ENCODE measurements at regions not wholly inside any gene's neighbourhood (a gene's known extent, or its start where the extent isn't known, plus 50 kb on each side); places are given as distances from the start of the nearest gene placed in this dataset.
A peak's percentile ranks its signal among the peaks of the same experiment; 100 is the strongest.

DNA sequence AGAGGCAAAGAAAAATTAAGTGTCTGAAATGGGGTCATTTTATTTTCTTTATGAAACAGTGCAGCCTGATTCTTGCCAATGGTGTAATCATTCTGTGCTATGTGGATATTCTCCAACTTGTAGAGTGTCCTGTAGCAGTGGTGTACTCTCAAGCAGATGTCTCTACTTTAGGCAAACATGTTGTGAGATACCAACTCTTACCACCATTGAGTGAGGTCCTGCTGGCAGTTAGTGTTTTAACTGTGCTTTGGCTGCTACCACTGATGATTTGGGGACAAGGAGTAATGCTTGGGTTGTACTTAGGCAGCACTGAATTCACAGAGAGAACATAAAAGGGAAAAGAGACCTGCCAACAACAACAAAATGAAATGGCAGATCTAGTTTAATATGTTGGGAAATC lies 122.5 kb downstream of the APIP start:
- no peak for TF ChIP-seq MYC (IDR thresholded peaks at IDR 0.05; ENCODE audit: low read depth, low read length)
- TF ChIP-seq, protein P1, sequence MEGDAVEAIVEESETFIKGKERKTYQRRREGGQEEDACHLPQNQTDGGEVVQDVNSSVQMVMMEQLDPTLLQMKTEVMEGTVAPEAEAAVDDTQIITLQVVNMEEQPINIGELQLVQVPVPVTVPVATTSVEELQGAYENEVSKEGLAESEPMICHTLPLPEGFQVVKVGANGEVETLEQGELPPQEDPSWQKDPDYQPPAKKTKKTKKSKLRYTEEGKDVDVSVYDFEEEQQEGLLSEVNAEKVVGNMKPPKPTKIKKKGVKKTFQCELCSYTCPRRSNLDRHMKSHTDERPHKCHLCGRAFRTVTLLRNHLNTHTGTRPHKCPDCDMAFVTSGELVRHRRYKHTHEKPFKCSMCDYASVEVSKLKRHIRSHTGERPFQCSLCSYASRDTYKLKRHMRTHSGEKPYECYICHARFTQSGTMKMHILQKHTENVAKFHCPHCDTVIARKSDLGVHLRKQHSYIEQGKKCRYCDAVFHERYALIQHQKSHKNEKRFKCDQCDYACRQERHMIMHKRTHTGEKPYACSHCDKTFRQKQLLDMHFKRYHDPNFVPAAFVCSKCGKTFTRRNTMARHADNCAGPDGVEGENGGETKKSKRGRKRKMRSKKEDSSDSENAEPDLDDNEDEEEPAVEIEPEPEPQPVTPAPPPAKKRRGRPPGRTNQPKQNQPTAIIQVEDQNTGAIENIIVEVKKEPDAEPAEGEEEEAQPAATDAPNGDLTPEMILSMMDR (IDR thresholded peaks at IDR 0.05; ENCODE audit: low read depth, low read length): no peak
- no peak for TF ChIP-seq POLR2A (IDR thresholded peaks at IDR 0.05; ENCODE audit: extremely low read depth, insufficient read length)
- no peak for TF ChIP-seq MAX (IDR thresholded peaks at IDR 0.05; ENCODE audit: low read depth, low read length)
- H3K4me3 ChIP-seq (ENCODE audit: low read depth, low read length): no peak overlapping the region
- DNase-seq (ENCODE audit: low read depth): no peak

DNA sequence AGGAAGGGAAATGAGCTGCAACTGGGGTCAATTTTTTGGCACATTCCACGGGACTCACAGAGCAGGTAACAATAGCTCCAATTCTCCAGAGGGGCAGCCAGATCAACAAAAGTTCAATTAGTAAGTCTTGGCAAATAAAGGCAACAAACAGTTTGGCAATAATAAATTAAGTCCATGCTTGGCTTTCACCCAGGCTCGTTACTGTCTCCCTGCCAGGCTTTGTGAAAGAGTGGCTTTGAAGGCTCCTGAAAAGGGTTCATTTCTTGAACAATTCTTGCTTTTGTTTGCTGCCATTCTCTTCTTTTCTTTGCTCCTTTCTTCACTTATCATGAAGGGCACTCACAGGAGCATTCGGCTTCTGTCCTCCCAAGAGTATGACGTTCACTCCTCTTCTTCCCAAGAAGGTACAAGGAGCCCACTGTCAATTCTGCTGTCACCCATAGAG lies 123.3 kb downstream of the APIP start:
- no peak for DNase-seq (ENCODE audit: low read depth)
- no peak overlapping the region for H3K4me3 ChIP-seq (ENCODE audit: low read depth, low read length)
- TF ChIP-seq, protein P1 (IDR thresholded peaks at IDR 0.05; ENCODE audit: low read depth, low read length): no peak
- no peak for TF ChIP-seq MYC (IDR thresholded peaks at IDR 0.05; ENCODE audit: low read depth, low read length)
- TF ChIP-seq POLR2A (IDR thresholded peaks at IDR 0.05; ENCODE audit: extremely low read depth, insufficient read length): no peak
- TF ChIP-seq MAX (IDR thresholded peaks at IDR 0.05; ENCODE audit: low read depth, low read length): no peak

DNA sequence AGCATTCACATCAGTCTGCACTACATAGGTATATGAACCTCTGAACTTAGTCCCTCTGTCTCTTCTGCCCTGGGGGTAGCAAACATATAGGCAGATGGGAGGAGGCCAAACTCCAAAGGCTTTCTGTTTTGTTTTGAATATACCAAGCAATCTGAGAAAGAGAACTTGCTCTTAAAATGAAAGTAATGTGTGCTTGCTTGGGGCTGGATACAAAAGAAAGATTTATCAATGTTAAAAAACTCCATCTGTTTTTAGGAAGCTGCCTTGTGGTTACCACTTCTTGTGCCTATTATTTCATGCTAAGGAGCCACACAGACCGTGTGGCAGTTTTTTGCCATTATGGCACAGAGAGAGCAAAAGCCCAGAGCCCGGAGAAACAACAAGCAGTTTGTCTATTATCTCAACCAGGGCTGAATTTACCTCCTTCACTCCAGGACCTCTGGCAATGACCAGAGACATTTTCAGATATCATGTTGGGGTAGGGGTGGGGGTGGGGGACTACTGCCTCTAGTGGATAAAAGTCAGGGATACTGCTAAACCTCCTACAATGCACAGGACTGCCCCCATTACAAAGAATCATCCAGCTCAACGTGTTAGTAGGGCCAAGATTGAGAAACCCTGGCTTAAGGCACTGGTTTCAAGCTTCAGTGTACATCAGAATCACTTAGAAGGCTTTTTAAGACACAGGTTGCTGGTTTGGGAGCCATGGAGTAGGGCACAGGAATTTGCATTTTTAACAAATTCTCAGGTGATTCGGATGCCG lies 124.2 kb downstream of the APIP start:
- DNase-seq (ENCODE audit: low read depth): no peak
- H3K4me3 ChIP-seq (ENCODE audit: low read depth, low read length): no peak overlapping the region
- TF ChIP-seq, protein P1 (IDR thresholded peaks at IDR 0.05; ENCODE audit: low read depth, low read length): no peak
- TF ChIP-seq MAX (IDR thresholded peaks at IDR 0.05; ENCODE audit: low read depth, low read length) (no peak), MYC (IDR thresholded peaks at IDR 0.05; ENCODE audit: low read depth, low read length) (no peak), POLR2A (IDR thresholded peaks at IDR 0.05; ENCODE audit: extremely low read depth, insufficient read length) (no peak)

- TF ChIP-seq, protein P1 (IDR thresholded peaks at IDR 0.05; ENCODE audit: low read depth, low read length): peak; percentile 20
- TF ChIP-seq MAX (IDR thresholded peaks at IDR 0.05; ENCODE audit: low read depth, low read length) (no peak), POLR2A (IDR thresholded peaks at IDR 0.05; ENCODE audit: extremely low read depth, insufficient read length) (no peak)
- H3K4me3 ChIP-seq (ENCODE audit: low read depth, low read length): no peak overlapping the region
- DNase-seq (ENCODE audit: low read depth): peak; percentile 8
These were observed 125.6 kb downstream of the APIP start for GRCh38 chr11:34790620-34791019.

GRCh38 chr11:34789196-34789834 lies 126.9 kb downstream of the APIP start:
- TF ChIP-seq, protein P1 (IDR thresholded peaks at IDR 0.05; ENCODE audit: low read depth, low read length): no peak
- TF ChIP-seq MAX (IDR thresholded peaks at IDR 0.05; ENCODE audit: low read depth, low read length): no peak
- no peak for TF ChIP-seq MYC (IDR thresholded peaks at IDR 0.05; ENCODE audit: low read depth, low read length)
- TF ChIP-seq POLR2A (IDR thresholded peaks at IDR 0.05; ENCODE audit: extremely low read depth, insufficient read length): no peak
- no peak overlapping the region for H3K4me3 ChIP-seq (ENCODE audit: low read depth, low read length)
- DNase-seq (ENCODE audit: low read depth): no peak
